Urinary bladder (tissue), 3 donors: ENCODE measurements at regions not wholly inside any gene's neighbourhood (a gene's known extent, or its start where the extent isn't known, plus 50 kb on each side); places are given as distances from the start of the nearest gene placed in this dataset.
"Not testable (repeated sequence)": the region's sequence is repeated elsewhere in the genome, so short reads cannot be mapped to it uniquely, and the experiment has no call there.

ENCODE experiments used
- DNase-seq: peaks from one replicate; pipeline ENCODE4 v3.0.0-alpha.2; 2015; ENCODE audit errors: extremely low spot score
- H3K27ac ChIP-seq: one replicate; pipeline ENCODE4 v1.5.1; 2013; ENCODE audit warnings: low read depth, mild to moderate bottlenecking, moderate library complexity
- H3K36me3 ChIP-seq: one replicate; pipeline ENCODE4 v1.6.1; 2013; ENCODE audit warnings: mild to moderate bottlenecking, moderate library complexity; ENCODE audit not compliant: insufficient read depth
- H3K4me1 ChIP-seq: one replicate; pipeline ENCODE4 v1.6.1; 2013; ENCODE audit warnings: mild to moderate bottlenecking, moderate library complexity; ENCODE audit not compliant: insufficient read depth
- H3K4me3 ChIP-seq: one replicate; pipeline ENCODE4 v1.5.1; 2013; ENCODE audit warnings: low read depth, low read length
- WGBS: extraction: QIAGEN DNeasy Blood & Tissue Kit; methylation state at CpG from one replicate; pipeline ENCODE4 v1.1.7; 2013; 5-methylcytosine and 5-hydroxymethylcytosine counted together
- donor health status: healthy with polysubstance abuse.
- donor health status: healthy.

DNA sequence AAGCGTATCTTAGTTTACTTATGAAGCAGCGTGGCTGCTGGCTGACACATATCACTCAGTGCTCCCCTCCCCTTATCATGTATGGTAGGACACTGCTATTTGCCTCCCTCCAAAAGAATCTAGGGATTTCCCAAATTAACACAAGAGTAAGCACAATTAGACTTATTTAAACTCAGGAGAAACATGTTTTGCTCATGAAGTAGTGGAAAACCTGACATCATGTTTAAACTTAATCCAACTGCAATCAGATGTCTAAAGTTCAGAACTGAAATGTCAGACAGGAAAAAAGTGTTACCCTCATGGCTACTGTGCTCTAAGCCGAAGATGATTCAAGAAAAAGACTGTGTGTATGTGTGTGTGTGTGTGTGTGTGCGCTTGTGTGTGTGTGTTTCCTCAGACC, 324.1 kb upstream of the TNC start:
- H3K4me1 ChIP-seq: no peaks in the 10 kb centered on the region
- H3K36me3 ChIP-seq: no peaks in the 10 kb centered on the region
- DNase-seq: no peak
- no peak overlapping the region for H3K27ac ChIP-seq
- WGBS: 78% methylated on average over 4 of the region's 4 CpGs
- no peak overlapping the region for H3K4me3 ChIP-seq

DNA sequence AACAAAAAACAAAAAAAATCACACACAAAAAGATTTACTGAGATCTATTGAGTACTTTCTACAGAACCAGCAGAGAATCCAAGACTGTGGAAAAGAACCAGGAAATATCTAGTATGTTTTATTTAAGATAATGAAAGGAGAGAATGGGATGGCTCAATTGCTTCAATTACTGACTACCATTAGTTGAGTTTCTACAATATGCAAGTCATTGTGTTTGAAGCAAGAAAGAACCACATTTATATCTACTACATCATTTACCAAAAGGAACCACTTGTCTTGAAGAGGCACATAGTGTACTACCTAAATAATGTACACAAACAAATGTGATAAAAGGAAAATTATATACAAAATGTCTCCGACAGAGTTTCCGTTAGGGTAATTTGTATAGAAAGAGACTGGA, 325.9 kb upstream of the TNC start:
- Histone ChIP-seq H3K4me3 (no peak overlapping the region), H3K4me1 (no peaks in the 10 kb centered on the region), H3K27ac (no peak overlapping the region), H3K36me3 (no peaks in the 10 kb centered on the region)
- WGBS: 58% methylated on average over 2 of the region's 2 CpGs
- DNase-seq: no peak

DNA sequence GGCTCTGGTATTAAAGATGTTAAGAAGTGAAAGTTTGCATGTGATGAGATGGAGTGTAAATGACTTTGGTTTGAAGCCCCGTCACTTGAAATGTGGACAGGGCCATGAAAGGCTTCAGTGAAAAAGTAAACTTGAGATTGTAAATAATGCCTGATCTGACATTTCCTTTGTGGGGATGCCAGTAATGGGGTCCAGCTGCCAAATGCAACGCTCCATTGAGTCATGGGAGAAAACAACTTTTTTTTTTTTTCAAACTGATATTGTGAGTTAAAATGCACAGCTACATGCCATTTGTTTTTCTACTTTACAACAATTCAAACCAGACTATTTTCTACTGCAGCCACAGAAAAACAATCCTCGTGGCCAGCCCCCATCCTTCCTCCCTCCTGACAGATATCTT, 327.0 kb upstream of the TNC start:
- no peak for DNase-seq
- Histone ChIP-seq H3K4me3 (no peak overlapping the region), H3K36me3 (no peaks in the 10 kb centered on the region), H3K27ac (no peak overlapping the region), H3K4me1 (no peaks in the 10 kb centered on the region)
- 19% methylated on average over 3 of the region's 3 CpGs for WGBS

DNA sequence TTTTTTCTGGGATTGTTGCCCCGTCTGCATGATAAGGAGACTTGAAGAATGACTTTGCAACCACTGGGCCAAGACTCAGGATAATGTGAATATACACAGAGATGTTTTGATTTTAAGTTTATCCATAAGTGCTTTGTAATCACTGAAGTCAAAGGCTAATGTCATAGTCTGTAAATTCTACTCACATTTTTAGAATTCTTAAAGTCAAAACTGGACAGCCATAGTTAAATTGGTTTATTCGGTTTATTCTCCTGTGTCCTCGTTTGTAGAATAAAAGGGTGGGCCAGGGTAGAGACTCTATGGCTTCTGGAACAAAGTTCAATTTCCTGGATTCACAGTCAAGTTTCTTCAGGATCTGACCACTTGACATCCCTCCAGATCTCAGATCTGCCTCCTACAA, 327.7 kb upstream of the TNC start:
- H3K27ac ChIP-seq: no peak overlapping the region
- WGBS: 22% methylated on average over 3 of the region's 3 CpGs
- H3K36me3 ChIP-seq: no peaks in the 10 kb centered on the region
- H3K4me3 ChIP-seq: no peak overlapping the region
- no peaks in the 10 kb centered on the region for H3K4me1 ChIP-seq
- no peak for DNase-seq

DNA sequence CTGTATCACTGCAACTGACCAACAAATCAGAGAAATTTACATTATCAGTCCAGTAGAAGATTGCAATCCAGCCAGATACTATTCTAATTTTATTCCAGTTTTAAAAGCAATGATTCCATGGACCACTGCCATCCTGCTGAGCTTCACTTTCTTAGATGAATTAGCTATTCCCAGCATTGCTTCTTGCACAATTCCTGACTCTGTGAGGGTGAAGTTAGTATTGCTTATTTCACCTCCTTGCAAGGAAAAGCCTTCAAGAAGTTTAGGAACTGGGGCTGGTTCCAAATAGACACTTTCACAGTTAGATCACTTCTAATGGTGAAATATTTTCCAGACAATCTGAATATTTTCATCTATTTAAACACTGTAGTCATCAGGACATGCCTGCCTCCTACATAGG, 338.6 kb upstream of the TNC start:
- DNase-seq: no peak
- H3K27ac ChIP-seq: no peak overlapping the region

DNA sequence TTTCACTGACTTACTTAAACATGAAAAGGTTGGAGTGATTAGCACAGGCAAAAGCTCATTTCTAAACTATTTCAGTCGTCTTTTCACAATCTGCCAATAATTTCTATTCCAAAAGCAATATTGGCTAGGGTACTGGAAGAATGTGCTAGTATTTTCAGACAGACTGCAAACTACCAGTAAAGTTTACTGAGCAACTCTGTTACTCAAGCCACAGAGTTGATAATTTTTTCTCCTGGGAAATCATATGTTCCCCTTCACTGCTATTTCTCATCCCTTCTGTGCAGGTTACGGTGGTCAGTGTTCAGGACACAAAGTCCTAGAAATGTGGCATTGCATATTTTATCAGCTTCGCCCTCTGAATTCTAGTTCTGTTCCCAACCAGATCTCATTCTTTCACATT, 343.3 kb upstream of the TNC start:
- no peak for DNase-seq

More for the DNA sequence above, 338.6 kb upstream of the TNC start:
- H3K4me3 ChIP-seq: no peak overlapping the region
- no peaks in the 10 kb centered on the region for H3K4me1 ChIP-seq
- no peaks in the 10 kb centered on the region for H3K36me3 ChIP-seq

DNA sequence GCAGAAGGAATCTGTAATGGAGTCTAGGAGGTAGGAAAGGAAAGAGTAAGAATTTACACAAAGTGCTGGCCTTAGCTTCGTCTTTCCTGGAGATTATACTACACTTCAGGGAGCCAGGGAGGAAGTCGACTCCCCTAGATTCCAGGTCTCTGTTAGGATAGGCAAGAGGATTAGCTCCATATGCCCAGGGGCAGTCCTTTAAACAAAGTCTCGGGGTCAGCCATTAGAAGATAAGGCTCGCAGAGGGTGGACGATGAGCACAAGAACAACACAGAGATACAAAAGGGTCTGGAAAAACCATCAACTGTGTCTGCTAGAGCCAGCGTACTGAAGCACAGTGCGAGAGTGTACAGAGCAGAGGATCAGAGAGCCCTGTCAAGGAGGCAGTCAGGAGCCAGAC, 344.7 kb upstream of the TNC start:
- Histone ChIP-seq H3K4me1 (no peaks in the 10 kb centered on the region), H3K4me3 (no peak overlapping the region), H3K36me3 (no peaks in the 10 kb centered on the region), H3K27ac (no peak overlapping the region)
- WGBS: 79% methylated on average over 7 of the region's 7 CpGs
- DNase-seq: no peak

More for the DNA sequence above, 343.3 kb upstream of the TNC start:
- H3K36me3 ChIP-seq: no peaks in the 10 kb centered on the region
- H3K4me1 ChIP-seq: no peaks in the 10 kb centered on the region
- no peak overlapping the region for H3K4me3 ChIP-seq
- 83% methylated on average over 3 of the region's 3 CpGs for WGBS
- H3K27ac ChIP-seq: no peak overlapping the region

DNA sequence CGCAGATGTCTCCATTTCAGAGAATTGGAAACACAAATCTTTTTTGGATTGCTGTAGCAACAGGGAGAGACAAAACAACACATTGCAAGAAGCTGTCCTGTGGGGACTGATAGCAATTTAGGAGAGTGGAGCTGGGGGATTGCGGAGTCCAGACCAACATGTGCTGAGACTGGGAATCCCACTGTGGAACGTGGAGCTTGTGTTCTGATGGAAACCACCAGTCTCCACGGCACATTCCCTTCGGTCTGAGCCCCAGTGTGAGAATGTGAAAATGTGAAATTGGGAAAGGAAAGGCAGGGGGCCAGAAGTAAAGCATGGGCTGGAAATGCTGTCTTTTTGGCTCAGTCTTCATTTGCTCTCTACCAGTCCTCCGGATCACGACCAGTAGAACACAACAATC, 348.8 kb upstream of the TNC start:
- WGBS: 78% methylated on average over 7 of the region's 7 CpGs
- Histone ChIP-seq H3K4me1 (no peaks in the 10 kb centered on the region), H3K36me3 (no peaks in the 10 kb centered on the region), H3K27ac (no peak overlapping the region), H3K4me3 (no peak overlapping the region)
- no peak for DNase-seq

DNA sequence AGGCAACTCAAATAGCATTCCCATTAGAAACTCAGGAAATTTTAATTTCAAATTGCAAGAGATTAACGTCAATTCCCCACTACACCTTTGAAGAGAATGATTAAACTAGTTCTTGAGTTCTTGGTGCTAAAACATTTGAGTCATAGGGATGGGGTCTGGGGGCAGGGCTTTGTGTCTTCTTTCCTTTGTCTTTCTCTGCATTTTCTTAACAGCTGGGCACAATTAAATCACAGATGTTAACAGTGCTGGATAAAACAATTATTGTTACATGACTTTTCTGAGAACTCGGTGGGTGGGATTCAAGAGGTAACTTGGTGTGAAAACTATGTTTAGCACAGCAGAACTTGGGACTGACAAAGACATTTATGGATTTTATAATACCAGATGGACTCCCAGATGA, 351.9 kb upstream of the TNC start:
- H3K4me1 ChIP-seq: no peaks in the 10 kb centered on the region
- H3K36me3 ChIP-seq: no peaks in the 10 kb centered on the region
- 89% methylated on average over 2 of the region's 2 CpGs for WGBS
- H3K27ac ChIP-seq: no peak overlapping the region
- no peak for DNase-seq
- no peak overlapping the region for H3K4me3 ChIP-seq

DNA sequence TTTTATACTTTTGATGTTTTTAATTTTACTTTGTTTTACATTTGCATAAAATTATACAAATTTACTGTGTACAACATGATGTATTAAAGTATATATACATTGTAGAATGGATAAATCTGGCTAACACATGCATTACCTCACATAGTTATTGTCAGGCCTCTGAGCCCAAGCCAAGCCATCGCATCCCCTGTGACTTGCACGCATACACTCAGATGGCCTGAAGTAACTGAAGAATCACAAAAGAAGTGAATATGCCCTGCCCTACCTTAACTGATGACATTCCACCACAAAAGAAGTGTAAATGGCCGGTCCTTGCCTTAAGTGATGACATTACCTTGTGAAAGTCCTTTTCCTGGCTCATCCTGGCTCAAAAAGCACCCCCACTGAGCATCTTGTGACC, 355.1 kb upstream of the TNC start:
- 98% methylated on average over 2 of the region's 3 CpGs for WGBS
- H3K4me3 ChIP-seq, H3K36me3 ChIP-seq, H3K4me1 ChIP-seq, H3K27ac ChIP-seq, DNase-seq: not testable (repeated sequence)

DNA sequence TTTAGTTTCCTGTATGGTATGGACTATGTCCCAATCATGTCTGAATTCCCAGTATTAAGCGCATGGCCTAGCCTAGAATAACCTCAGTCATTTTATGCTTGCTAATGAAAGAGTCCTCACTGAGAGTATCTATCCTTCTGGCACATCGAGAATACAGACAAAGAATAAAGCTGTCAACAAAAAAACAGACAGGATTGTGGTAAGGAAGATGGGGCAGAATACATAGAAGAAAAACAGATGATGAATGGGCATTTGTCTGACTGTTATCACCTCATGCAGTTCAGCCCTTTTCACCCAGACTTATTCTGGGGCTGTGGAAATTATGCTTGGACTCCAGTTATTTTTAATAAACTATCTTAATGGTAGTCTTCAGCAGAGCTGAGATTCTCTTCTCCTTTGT, 363.8 kb upstream of the TNC start:
- WGBS: 90% methylated on average over 2 of the region's 2 CpGs
- no peak for DNase-seq

DNA sequence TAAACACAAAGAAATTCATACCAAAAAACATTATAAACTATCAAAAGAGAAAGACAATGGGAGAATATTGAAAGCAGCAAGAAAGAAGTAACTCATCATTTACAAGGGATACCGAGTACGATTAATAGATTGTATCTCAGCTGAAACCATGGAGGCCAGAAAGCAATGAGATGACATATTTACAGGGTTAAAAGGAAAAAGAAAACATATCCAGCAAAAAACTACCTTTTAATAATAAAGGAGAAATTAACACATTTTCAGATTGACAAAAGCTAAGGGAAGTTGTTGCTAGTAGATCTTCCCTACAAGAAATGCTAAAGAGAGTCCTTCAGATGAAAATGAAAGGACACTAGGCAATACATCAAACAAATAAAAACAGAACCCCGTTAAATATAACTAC, 364.8 kb upstream of the TNC start:
- DNase-seq: no peak
- H3K36me3 ChIP-seq: no peaks in the 10 kb centered on the region
- 93% methylated on average over 3 of the region's 3 CpGs for WGBS
- H3K4me1 ChIP-seq: no peaks in the 10 kb centered on the region
- no peak overlapping the region for H3K4me3 ChIP-seq
- H3K27ac ChIP-seq: no peak overlapping the region

More for the DNA sequence above, 363.8 kb upstream of the TNC start:
- no peaks in the 10 kb centered on the region for H3K4me1 ChIP-seq
- H3K36me3 ChIP-seq: no peaks in the 10 kb centered on the region
- no peak overlapping the region for H3K4me3 ChIP-seq
- no peak overlapping the region for H3K27ac ChIP-seq

DNA sequence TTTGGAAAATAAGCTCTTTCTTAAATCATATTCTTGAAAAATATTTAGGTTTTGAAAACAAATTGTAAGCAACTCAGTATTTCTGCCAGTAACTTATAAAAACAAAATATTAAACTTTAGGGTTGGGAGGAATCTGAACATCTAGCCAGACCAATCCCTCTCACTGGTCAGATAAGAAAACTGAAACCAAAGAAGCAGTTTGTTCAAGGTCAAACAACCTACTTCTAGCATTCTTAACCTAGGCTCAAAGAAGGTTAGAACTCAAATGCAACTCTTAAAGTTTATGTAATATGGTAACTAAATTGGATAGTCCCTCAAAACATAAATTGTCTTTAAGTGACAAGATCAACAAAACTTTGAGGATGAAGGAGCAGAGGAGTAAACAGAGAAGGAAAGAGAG, 374.9 kb upstream of the TNC start:
- H3K4me3 ChIP-seq: no peak overlapping the region
- no peaks in the 10 kb centered on the region for H3K4me1 ChIP-seq
- DNase-seq: no peak
- H3K36me3 ChIP-seq: no peaks in the 10 kb centered on the region
- H3K27ac ChIP-seq: no peak overlapping the region

DNA sequence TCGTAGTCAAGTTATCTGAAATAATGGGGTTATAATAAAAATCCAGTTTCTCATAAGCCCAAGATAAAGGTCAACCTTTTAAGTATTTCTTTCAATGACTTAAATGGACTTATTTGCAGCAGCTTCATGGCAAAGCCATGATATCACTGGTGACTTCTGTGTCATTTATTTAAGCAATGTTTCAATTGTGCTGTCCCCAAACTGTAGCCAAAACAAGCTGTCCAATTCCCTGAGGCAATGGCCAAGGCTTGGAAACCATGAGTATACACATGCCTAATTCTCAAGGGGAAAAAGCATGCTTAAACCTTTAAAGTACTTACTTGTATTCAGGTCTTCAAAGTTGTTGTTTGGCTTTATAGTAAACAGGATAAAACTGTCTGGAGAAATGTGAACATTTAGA, 376.4 kb upstream of the TNC start:
- no peaks in the 10 kb centered on the region for H3K4me1 ChIP-seq
- H3K4me3 ChIP-seq: no peak overlapping the region
- no peaks in the 10 kb centered on the region for H3K36me3 ChIP-seq
- DNase-seq: no peak
- 28% methylated on average over 1 of the region's 1 CpG for WGBS
- H3K27ac ChIP-seq: no peak overlapping the region

DNA sequence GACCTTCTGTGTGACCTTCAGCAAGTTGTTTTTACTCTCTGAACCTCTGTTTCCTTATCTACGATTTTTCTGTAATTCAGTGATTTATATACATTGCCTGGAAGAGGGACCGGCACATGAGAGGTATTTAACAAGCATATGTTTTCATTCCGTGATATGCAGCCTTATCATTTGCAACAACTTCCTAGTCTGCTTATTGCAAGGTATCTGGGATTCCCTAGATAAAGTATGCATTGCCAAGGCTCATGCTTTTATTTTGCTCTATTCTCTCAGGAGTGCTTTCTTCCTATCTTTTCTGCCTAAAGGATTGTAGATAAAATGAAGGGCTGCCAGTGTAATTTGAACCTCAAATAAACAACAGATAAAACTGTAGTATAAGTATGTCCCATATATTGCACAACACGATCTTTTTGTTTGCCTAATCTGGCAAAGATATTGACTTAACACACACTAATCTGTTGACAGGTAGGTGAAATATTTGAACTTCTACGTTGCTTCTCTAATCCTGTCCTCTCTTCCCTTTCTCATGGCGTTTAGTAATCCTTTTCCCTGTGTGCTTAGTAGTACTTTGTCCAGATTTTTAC, 377.2 kb upstream of the TNC start:
- DNase-seq: no peak
- no peaks in the 10 kb centered on the region for H3K36me3 ChIP-seq
- 14% methylated on average over 6 of the region's 6 CpGs for WGBS
- H3K27ac ChIP-seq: no peak overlapping the region
- no peaks in the 10 kb centered on the region for H3K4me1 ChIP-seq
- no peak overlapping the region for H3K4me3 ChIP-seq
